GM12878 (cell line): ENCODE measurements at regions not wholly inside any gene's neighbourhood (a gene's known extent, or its start where the extent isn't known, plus 50 kb on each side); places are given as distances from the start of the nearest gene placed in this dataset.

Source experiments
- BACH1 ChIP-seq: fragments of 450-650 bp; IDR thresholded peaks from 2 replicates; pipeline ENCODE4 v1.6.1; 2017; ENCODE audit warnings: mild to moderate bottlenecking, borderline replicate concordance
- BCLAF1 ChIP-seq: fragments of 450-650 bp; IDR thresholded peaks from 2 replicates; pipeline ENCODE4 v1.6.1; 2017; ENCODE audit warnings: antibody characterized with exemption, mild to moderate bottlenecking, moderate library complexity
- CREB1 ChIP-seq: IDR thresholded peaks from 2 replicates; pipeline ENCODE4 v1.6.1; 2012; ENCODE audit warnings: low read depth, mild to moderate bottlenecking, inconsistent platforms
- CTCF ChIP-seq, 3 experiments: IDR thresholded peaks in 2 of 3; conservative IDR thresholded peaks in 1 of 3; 2 replicates each; pipeline ENCODE4 v1.5.1; 2011; ENCODE audit warnings: low read depth in 3 of 3, low read length in 3 of 3, mild to moderate bottlenecking in 3 of 3, control low read depth in 2 of 3, moderate library complexity in 2 of 3, inconsistent platforms in 1 of 3, mixed read lengths in 1 of 3; ENCODE audit not compliant: control insufficient read depth in 2 of 3, insufficient read depth in 1 of 3; ENCODE audit errors: extremely low read depth in 1 of 3
- EP300 ChIP-seq, 2 experiments: fragments of 150-350 bp in 1 of 2; IDR thresholded peaks; 2 replicates each; pipeline ENCODE4 v1.6.1; 2011 to 2012; ENCODE audit warnings: low read depth in 2 of 2, low read length in 2 of 2, borderline replicate concordance in 1 of 2, improper control_type of control experiment in 1 of 2, inconsistent platforms in 1 of 2; ENCODE audit not compliant: control insufficient read depth in 1 of 2
- EZH2 ChIP-seq: IDR thresholded peaks from 2 replicates; pipeline ENCODE4 v1.6.1; 2012; ENCODE audit warnings: low read depth, mild to moderate bottlenecking, control low read depth, inconsistent platforms, low read length, borderline replicate concordance; ENCODE audit not compliant: control insufficient read depth
- IRF3 ChIP-seq: fragments of 450-650 bp; IDR thresholded peaks from 2 replicates; pipeline ENCODE4 v1.6.1; 2014; ENCODE audit warnings: mild to moderate bottlenecking
- JUNB ChIP-seq: IDR thresholded peaks from 2 replicates; pipeline ENCODE4 v1.6.1; 2016; ENCODE audit warnings: antibody characterized with exemption, mild to moderate bottlenecking
- MXI1 ChIP-seq: fragments of 150-350 bp; IDR thresholded peaks from 2 replicates; pipeline ENCODE4 v1.6.1; 2011; ENCODE audit warnings: low read depth, mild to moderate bottlenecking, inconsistent platforms, low read length, improper control_type of control experiment
- PKNOX1 ChIP-seq: fragments of 450-650 bp; IDR thresholded peaks from 2 replicates; pipeline ENCODE4 v1.6.1; 2016; ENCODE audit warnings: mild to moderate bottlenecking
- POLR2A ChIP-seq: IDR thresholded peaks from 2 replicates; pipeline ENCODE4 v1.6.1; 2011; ENCODE audit warnings: low read depth, mild to moderate bottlenecking, low read length
- POLR2AphosphoS2 ChIP-seq: IDR thresholded peaks from 2 replicates; pipeline ENCODE4 v1.6.1; 2011; ENCODE audit warnings: low read depth, mild to moderate bottlenecking, low read length, improper control_type of control experiment, moderate library complexity
- RAD21 ChIP-seq: IDR thresholded peaks from 2 replicates; pipeline ENCODE4 v1.6.1; 2011; ENCODE audit warnings: mild to moderate bottlenecking, low read depth, low read length, moderate library complexity; ENCODE audit not compliant: insufficient read depth
- REST ChIP-seq: IDR thresholded peaks from 2 replicates; pipeline ENCODE4 v1.6.1; 2012; ENCODE audit warnings: mild to moderate bottlenecking, low read depth, low read length

- TF ChIP-seq REST (no peak), BACH1 (no peak), EZH2 (no peak), MXI1 (no peak), CTCF (IDR thresholded peaks at IDR 0.05 in 2 of 3, conservative IDR thresholded peaks at IDR 0.05 in 1 of 3; ENCODE audit: control insufficient read depth in 2 of 3, extremely low read depth in 1 of 3, insufficient read depth in 1 of 3, low read depth in 3 of 3, low read length in 3 of 3) (no peak), POLR2A (no peak), PKNOX1 (no peak), JUNB (no peak), RAD21 (no peak), POLR2AphosphoS2 (no peak), IRF3 (no peak), EP300 (IDR thresholded peaks at IDR 0.05; ENCODE audit: borderline replicate concordance in 1 of 2, control insufficient read depth in 1 of 2, low read depth in 2 of 2, low read length in 2 of 2) (no peak), CREB1 (no peak), BCLAF1 (no peak)
Measured at GRCh38 chr5:145365464-145365863, 469.7 kb downstream of the PRELID2 start.
